ENCODE measurements at regions not wholly inside any gene's neighbourhood (a gene's known extent, or its start where the extent isn't known, plus 50 kb on each side); places are given as distances from the start of the nearest gene placed in this dataset.

- TF ChIP-seq CTCF (conservative IDR thresholded peaks at IDR 0.05 in 1 of 2, IDR thresholded peaks at IDR 0.05 in 1 of 2; ENCODE audit: extremely low read depth in 1 of 2, insufficient read depth in 1 of 2, low read depth in 1 of 2, low read length in 2 of 2) (no peak), EZH2 (IDR thresholded peaks at IDR 0.05; ENCODE audit: borderline replicate concordance, low read length) (no peak)
Observed at GRCh38 chrX:142068365-142068764, 136.7 kb downstream of the MAGEC2 start.

Data from mammary epithelial cell (primary cell).